GM12864 (cell line): ENCODE measurements at regions not wholly inside any gene's neighbourhood (a gene's known extent, or its start where the extent isn't known, plus 50 kb on each side); places are given as distances from the start of the nearest gene placed in this dataset.
"Not testable (repeated sequence)": the region's sequence is repeated elsewhere in the genome, so short reads cannot be mapped to it uniquely, and the experiment has no call there.

Source experiments
- DNase-seq: peaks from one replicate; pipeline ENCODE4 v3.0.0-alpha.2; 2011; ENCODE audit warnings: low read depth
- H3K4me3 ChIP-seq: 2 replicates; pipeline ENCODE4 v1.5.1; 2011; ENCODE audit warnings: mild to moderate bottlenecking, low read depth, low read length, control low read depth
- TF ChIP-seq, protein P1 (sequence below): IDR thresholded peaks from 2 replicates; pipeline ENCODE4 v1.5.1; 2011; ENCODE audit warnings: low read depth, mild to moderate bottlenecking, moderate library complexity, low read length, control low read depth, inconsistent platforms; ENCODE audit errors: missing control alignments

- H3K4me3 ChIP-seq: no peak overlapping the region
- TF ChIP-seq, protein P1, sequence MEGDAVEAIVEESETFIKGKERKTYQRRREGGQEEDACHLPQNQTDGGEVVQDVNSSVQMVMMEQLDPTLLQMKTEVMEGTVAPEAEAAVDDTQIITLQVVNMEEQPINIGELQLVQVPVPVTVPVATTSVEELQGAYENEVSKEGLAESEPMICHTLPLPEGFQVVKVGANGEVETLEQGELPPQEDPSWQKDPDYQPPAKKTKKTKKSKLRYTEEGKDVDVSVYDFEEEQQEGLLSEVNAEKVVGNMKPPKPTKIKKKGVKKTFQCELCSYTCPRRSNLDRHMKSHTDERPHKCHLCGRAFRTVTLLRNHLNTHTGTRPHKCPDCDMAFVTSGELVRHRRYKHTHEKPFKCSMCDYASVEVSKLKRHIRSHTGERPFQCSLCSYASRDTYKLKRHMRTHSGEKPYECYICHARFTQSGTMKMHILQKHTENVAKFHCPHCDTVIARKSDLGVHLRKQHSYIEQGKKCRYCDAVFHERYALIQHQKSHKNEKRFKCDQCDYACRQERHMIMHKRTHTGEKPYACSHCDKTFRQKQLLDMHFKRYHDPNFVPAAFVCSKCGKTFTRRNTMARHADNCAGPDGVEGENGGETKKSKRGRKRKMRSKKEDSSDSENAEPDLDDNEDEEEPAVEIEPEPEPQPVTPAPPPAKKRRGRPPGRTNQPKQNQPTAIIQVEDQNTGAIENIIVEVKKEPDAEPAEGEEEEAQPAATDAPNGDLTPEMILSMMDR: no peak
These were observed 537.7 kb downstream of the TRAM1L1 start for GRCh38 chr4:116547632-116548031.

DNA sequence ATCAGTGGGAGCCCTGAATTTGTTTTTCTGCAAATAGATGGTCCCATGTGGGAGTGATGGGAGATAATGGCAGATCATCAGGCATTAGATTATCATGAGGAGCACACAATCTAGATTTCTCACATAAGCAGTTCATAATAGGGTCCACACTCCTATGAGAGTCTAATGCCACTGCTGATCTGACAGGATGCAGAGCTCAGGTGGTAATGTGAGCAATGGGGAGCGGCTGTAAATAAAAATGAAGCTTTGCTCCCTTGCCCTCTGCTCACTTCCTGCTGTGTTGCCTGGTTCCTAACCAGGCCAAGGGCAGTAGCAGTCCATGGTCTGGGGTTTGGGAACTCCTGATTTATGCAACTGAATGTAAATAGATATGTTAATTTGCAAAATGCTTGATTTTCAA, 538.6 kb downstream of the TRAM1L1 start:
- no peak for DNase-seq
- H3K4me3 ChIP-seq: no peak overlapping the region
- TF ChIP-seq, protein P1: no peak

More at GRCh38 chr4:116547632-116548031, 537.7 kb downstream of the TRAM1L1 start:
- no peak for DNase-seq

DNA sequence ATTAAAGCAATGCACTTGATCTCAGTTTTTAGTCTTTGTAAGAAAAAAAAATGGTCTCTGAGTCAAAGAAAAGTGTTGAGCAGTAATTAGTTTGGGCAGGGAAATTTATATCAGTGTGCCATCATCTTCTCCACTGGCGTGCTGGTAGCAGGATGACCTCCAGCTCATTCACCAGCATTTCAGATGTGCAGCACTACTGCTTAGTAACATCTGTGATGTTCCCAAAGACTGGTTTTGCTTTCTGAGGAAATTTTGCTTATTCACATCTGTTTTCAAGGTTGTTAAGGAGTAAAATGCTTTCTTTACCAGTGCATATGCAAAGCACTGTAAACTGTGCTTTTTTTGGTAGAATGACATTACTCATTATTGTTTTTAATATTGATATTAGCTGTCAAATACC, 540.4 kb downstream of the TRAM1L1 start:
- H3K4me3 ChIP-seq: no peak overlapping the region
- DNase-seq: no peak
- TF ChIP-seq, protein P1: no peak

GRCh38 chr4:116539744-116540143, 545.6 kb downstream of the TRAM1L1 start:
- TF ChIP-seq, protein P1: no peak
- no peak for DNase-seq

GRCh38 chr4:116537828-116538227, 547.5 kb downstream of the TRAM1L1 start:
- DNase-seq: no peak
- TF ChIP-seq, protein P1: no peak
- H3K4me3 ChIP-seq: no peak overlapping the region

More at GRCh38 chr4:116539744-116540143, 545.6 kb downstream of the TRAM1L1 start:
- H3K4me3 ChIP-seq: no peak overlapping the region

- DNase-seq, H3K4me3 ChIP-seq: not testable (repeated sequence)
These were observed 549.4 kb downstream of the TRAM1L1 start for GRCh38 chr4:116536024-116536423.

DNA sequence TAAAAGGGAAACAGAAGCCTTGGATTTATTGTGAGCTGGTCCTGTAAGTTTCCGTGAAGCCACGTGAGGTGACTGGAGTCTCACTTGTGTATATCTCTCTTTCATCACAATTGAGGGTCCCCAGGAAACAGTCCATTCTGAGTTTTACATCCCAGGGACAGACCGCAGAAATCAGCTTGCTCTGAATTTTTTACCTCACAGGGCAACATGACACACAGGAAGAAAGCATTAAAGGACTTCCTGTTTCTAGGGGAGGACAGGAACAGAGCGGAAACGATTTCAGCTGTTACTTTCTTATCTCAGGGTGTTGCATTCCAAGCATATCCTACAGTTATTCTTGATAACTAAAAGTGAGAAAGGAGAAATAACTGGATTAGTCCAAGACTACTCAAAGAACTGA, 553.5 kb downstream of the TRAM1L1 start:
- DNase-seq: no peak
- no peak overlapping the region for H3K4me3 ChIP-seq
- TF ChIP-seq, protein P1: no peak
